ENCODE measurements at regions not wholly inside any gene's neighbourhood (a gene's known extent, or its start where the extent isn't known, plus 50 kb on each side); places are given as distances from the start of the nearest gene placed in this dataset.

DNA sequence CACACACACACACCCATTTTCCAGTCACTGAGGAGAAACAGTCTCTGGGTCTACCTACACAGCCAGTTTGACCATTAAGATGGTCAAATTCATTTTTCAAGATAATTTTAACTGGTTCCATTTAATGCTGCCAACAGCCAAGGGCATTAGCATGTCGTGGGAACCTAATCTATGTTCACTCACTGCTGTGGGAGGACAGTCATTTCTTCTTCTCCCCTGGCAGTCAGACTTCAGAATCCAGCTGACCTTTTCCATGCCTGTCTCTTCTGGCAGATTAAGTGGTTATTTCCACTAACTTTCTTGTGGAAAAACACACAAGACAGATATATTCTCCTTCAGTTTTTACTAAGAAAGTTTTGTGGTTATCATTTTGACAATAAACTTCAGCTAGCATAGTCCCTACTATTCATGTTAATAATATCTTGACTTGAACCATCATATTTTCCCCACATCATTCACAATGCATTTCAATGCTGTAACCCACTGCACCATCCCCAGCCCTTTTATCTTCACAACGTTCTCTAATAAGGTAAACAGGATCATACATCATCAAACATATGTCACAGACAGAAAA, 82.2 kb downstream of the DAD1 start:
- Histone ChIP-seq H3K9ac (ENCODE audit: low read length) (no peak overlapping the region), H3K4me2 (ENCODE audit: low read depth, low read length, poor library complexity, severe bottlenecking) (no peak overlapping the region), H3K9me3 (ENCODE audit: low read length) (no peaks in the 10 kb centered on the region), H2AFZ (ENCODE audit: low read length) (no peak overlapping the region), H3K9me2 (replicated peaks; ENCODE audit: insufficient read depth, low read length) (no peaks in the 10 kb centered on the region), H3K36me3 (ENCODE audit: insufficient read depth, low read length) (no peaks in the 10 kb centered on the region), H3K27ac (ENCODE audit: low read length) (no peak overlapping the region), H4K20me1 (ENCODE audit: insufficient read depth, low read depth, low read length) (no peaks in the 10 kb centered on the region), H3K4me3 (ENCODE audit: low read length) (no peak overlapping the region), H3K4me1 (ENCODE audit: low read length) (peaks cover 19% of the 10 kb centered on the region), H3K79me2 (ENCODE audit: low read length) (no peaks in the 10 kb centered on the region), H3K27me3 (ENCODE audit: low read length) (no peaks in the 10 kb centered on the region; the same call in 1 of the 2 replicates)
- DNase-seq = no peak

DNA sequence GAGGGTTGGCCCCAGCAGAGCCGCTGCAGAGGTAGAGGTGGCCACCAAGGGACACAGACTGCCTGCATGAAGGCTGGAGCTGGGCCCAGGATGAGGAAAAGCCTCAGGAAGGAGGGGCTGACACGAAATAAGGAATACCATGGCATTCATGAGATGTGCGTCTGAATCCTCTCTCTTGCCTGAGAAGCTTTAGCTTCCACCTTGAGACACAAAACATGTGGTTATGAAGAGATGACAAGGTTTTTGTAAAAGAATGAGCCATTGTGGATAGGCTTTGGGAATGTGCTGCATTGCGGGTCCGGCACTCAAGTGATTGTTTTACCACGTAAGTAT, 82.7 kb downstream of the DAD1 start:
- no peaks in the 10 kb centered on the region for H3K36me3 ChIP-seq (ENCODE audit: insufficient read depth, low read length)
- H2AFZ ChIP-seq (ENCODE audit: low read length) = no peak overlapping the region
- no peak overlapping the region for H3K9ac ChIP-seq (ENCODE audit: low read length)
- no peaks in the 10 kb centered on the region for H3K79me2 ChIP-seq (ENCODE audit: low read length)
- H3K9me2 ChIP-seq (replicated peaks; ENCODE audit: insufficient read depth, low read length) = no peaks in the 10 kb centered on the region
- H3K27ac ChIP-seq (ENCODE audit: low read length) = no peak overlapping the region
- H4K20me1 ChIP-seq (ENCODE audit: insufficient read depth, low read depth, low read length) = no peaks in the 10 kb centered on the region
- no peak for DNase-seq
- H3K4me3 ChIP-seq (ENCODE audit: low read length) = no peak overlapping the region
- H3K27me3 ChIP-seq (ENCODE audit: low read length) = no peaks in the 10 kb centered on the region; the same call in 1 of the 2 replicates
- H3K4me2 ChIP-seq (ENCODE audit: low read depth, low read length, poor library complexity, severe bottlenecking) = no peak overlapping the region
- no peaks in the 10 kb centered on the region for H3K9me3 ChIP-seq (ENCODE audit: low read length)
- peaks cover 19% of the 10 kb centered on the region for H3K4me1 ChIP-seq (ENCODE audit: low read length)

DNA sequence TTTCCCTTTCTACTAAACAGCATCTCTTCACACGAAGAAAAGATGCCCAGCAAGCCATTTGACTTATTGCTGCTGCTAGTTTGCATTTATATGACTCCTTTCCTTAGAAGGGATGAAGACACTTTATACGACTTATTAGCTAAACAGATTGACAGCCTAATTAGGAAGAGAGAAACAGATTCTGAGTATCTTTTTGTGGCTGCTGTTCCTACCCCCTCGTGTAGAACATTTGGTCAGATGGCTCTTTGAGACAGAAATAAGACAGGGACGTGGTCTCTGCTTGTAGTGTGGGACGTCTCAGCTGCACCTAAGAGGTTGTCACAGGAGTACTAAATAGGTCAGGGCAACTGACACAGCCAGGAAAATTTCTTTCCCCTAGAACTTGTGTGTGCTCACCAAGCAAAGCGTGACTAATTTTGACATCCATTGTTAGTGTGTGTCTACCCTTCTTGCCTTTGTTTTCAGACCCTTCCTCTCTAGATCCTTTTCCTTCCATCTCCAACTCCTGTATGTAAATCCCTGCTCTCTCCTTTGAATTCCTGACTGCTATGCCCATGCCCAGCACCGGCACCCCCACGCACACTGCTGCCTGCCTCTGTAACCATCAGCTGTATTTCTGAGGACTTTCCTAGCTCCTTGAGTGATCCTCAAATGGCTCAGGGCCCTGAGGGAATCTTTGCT, 83.2 kb downstream of the DAD1 start:
- DNase-seq = no peak
- Histone ChIP-seq H2AFZ (ENCODE audit: low read length) (no peak overlapping the region), H3K9me2 (replicated peaks; ENCODE audit: insufficient read depth, low read length) (no peaks in the 10 kb centered on the region), H3K27ac (ENCODE audit: low read length) (no peak overlapping the region), H3K36me3 (ENCODE audit: insufficient read depth, low read length) (no peaks in the 10 kb centered on the region), H3K4me1 (ENCODE audit: low read length) (peaks cover 19% of the 10 kb centered on the region), H3K4me3 (ENCODE audit: low read length) (no peak overlapping the region), H3K9ac (ENCODE audit: low read length) (no peak overlapping the region), H4K20me1 (ENCODE audit: insufficient read depth, low read depth, low read length) (no peaks in the 10 kb centered on the region), H3K27me3 (ENCODE audit: low read length) (no peaks in the 10 kb centered on the region; the same call in 1 of the 2 replicates), H3K79me2 (ENCODE audit: low read length) (no peaks in the 10 kb centered on the region), H3K4me2 (ENCODE audit: low read depth, low read length, poor library complexity, severe bottlenecking) (no peak overlapping the region), H3K9me3 (ENCODE audit: low read length) (no peaks in the 10 kb centered on the region)

DNA sequence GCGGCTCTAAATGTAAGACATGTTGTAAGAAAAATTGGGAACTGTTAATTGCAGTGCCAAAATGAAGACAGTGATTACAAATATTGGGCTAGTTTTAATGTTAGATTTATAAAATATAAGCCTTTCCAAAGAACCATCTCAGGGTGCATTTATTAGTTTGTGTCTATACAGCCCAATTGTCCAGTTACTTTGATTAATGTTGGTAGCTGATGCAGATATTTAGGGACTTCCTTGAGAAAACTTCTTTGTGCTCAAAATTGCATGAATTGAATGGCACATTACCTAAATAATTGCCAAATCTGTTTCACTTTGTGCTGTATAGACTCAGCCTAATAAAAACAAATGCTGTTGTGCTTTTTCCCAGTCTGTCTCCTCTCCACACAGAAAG, 83.7 kb downstream of the DAD1 start:
- Histone ChIP-seq H3K4me2 (ENCODE audit: low read depth, low read length, poor library complexity, severe bottlenecking) (no peak overlapping the region), H2AFZ (ENCODE audit: low read length) (no peak overlapping the region), H4K20me1 (ENCODE audit: insufficient read depth, low read depth, low read length) (no peaks in the 10 kb centered on the region), H3K9me3 (ENCODE audit: low read length) (no peaks in the 10 kb centered on the region), H3K36me3 (ENCODE audit: insufficient read depth, low read length) (no peaks in the 10 kb centered on the region), H3K27ac (ENCODE audit: low read length) (no peak overlapping the region), H3K9ac (ENCODE audit: low read length) (no peak overlapping the region), H3K79me2 (ENCODE audit: low read length) (no peaks in the 10 kb centered on the region), H3K4me1 (ENCODE audit: low read length) (peaks cover 19% of the 10 kb centered on the region), H3K4me3 (ENCODE audit: low read length) (no peak overlapping the region), H3K9me2 (replicated peaks; ENCODE audit: insufficient read depth, low read length) (no peaks in the 10 kb centered on the region), H3K27me3 (ENCODE audit: low read length) (no peaks in the 10 kb centered on the region; the same call in 1 of the 2 replicates)
- DNase-seq = no peak

DNA sequence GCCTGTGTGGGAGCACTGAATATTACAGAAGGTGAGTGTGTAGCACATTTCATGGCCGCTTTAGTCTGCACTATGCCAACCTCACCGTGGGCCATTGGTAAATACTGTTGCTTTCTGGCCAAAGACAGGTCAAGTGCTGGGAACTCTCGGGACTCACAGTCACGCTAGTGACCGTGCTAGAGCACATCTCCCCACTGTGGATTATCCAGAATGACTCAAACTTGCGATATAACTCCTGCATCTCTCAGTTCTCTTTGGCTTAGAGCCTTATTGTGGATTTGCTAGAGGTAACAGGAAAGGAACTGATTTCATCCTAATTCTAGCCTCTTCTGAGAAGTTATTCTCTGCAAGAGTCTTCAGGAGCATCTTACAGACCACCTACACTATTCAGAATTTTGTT, 86.5 kb downstream of the DAD1 start:
- H3K9ac ChIP-seq (ENCODE audit: low read length) = no peak overlapping the region
- peaks cover 10% of the 10 kb centered on the region; the same call in 1 of the 2 replicates for H3K4me1 ChIP-seq (ENCODE audit: low read length)
- no peaks in the 10 kb centered on the region for H3K36me3 ChIP-seq (ENCODE audit: insufficient read depth, low read length)
- no peak for DNase-seq
- H4K20me1 ChIP-seq (ENCODE audit: insufficient read depth, low read depth, low read length) = no peaks in the 10 kb centered on the region
- no peaks in the 10 kb centered on the region for H3K79me2 ChIP-seq (ENCODE audit: low read length)
- no peak overlapping the region for H3K27ac ChIP-seq (ENCODE audit: low read length)
- H2AFZ ChIP-seq (ENCODE audit: low read length) = no peak overlapping the region
- H3K9me3 ChIP-seq (ENCODE audit: low read length) = no peaks in the 10 kb centered on the region
- H3K9me2 ChIP-seq (replicated peaks; ENCODE audit: insufficient read depth, low read length) = no peaks in the 10 kb centered on the region
- H3K4me2 ChIP-seq (ENCODE audit: low read depth, low read length, poor library complexity, severe bottlenecking) = no peak overlapping the region
- no peak overlapping the region for H3K4me3 ChIP-seq (ENCODE audit: low read length)
- no peaks in the 10 kb centered on the region; the same call in 1 of the 2 replicates for H3K27me3 ChIP-seq (ENCODE audit: low read length)

DNA sequence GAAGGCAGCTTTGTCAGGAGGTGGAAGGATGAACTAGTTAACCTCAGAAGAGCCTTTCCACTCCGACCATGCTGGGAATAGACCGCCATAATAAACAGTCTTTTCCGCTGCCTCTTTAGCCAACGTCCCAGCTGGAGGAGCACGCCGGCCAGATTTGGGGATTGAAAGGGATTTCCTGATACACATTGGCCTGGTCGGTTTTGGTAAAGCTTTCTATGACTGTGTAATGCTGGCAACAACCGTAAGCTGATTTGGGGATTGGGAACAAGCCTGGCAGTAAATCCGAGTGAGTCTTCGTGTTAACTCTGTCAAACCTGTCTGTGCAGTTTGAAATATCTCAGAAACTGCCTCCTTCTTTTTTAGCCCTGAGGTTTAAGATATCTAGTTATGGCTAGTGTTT, 87.0 kb downstream of the DAD1 start:
- peaks cover 10% of the 10 kb centered on the region; the same call in 1 of the 2 replicates for H3K4me1 ChIP-seq (ENCODE audit: low read length)
- no peak overlapping the region for H3K27ac ChIP-seq (ENCODE audit: low read length)
- H2AFZ ChIP-seq (ENCODE audit: low read length) = no peak overlapping the region
- no peak for DNase-seq
- no peaks in the 10 kb centered on the region for H3K9me3 ChIP-seq (ENCODE audit: low read length)
- H3K36me3 ChIP-seq (ENCODE audit: insufficient read depth, low read length) = no peaks in the 10 kb centered on the region
- H3K79me2 ChIP-seq (ENCODE audit: low read length) = no peaks in the 10 kb centered on the region
- no peak overlapping the region for H3K9ac ChIP-seq (ENCODE audit: low read length)
- H3K4me3 ChIP-seq (ENCODE audit: low read length) = no peak overlapping the region
- no peaks in the 10 kb centered on the region for H4K20me1 ChIP-seq (ENCODE audit: insufficient read depth, low read depth, low read length)
- H3K9me2 ChIP-seq (replicated peaks; ENCODE audit: insufficient read depth, low read length) = no peaks in the 10 kb centered on the region
- no peak overlapping the region for H3K4me2 ChIP-seq (ENCODE audit: low read depth, low read length, poor library complexity, severe bottlenecking)
- H3K27me3 ChIP-seq (ENCODE audit: low read length) = no peaks in the 10 kb centered on the region; the same call in 1 of the 2 replicates

DNA sequence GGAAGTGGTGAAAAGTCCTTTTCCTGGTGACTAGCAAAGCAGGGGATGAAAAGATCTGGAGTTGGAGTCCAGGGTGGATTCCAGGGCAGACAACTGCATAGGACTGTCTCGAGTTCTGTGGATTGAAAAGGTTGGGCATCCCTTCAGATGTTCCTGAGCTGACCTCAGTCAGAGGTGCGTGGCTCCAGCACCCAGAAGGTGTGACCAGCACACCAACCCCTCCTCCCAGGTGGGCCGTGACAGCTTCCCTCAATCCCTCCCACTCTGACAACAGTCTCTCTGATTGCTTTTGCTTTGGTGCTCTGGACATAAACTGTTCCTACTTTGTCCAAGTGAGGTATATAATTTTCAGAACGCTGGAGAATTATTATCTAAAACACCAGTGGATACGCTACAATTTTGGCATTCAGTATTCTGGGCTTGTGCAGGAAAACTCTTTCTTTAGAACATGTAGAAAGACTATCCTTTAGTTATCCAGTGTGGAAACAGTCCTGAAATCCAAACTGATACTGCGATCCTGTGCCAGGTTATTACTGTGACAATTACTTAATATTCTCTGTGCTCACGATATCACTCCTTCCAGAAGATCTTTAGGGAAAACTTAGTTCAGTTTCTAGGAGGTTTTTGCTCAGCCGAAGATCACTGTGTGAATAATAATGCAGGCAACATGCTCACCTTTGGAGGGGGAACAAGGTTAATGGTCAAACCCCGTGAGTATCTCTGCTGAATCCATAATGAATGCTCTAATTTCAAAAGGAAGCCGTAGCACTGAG, 87.9 kb downstream of the DAD1 start:
- no peaks in the 10 kb centered on the region for H3K9me2 ChIP-seq (replicated peaks; ENCODE audit: insufficient read depth, low read length)
- peaks cover 8% of the 10 kb centered on the region; the same call in 1 of the 2 replicates for H3K4me1 ChIP-seq (ENCODE audit: low read length)
- H3K9me3 ChIP-seq (ENCODE audit: low read length) = no peaks in the 10 kb centered on the region
- no peak for DNase-seq
- H3K9ac ChIP-seq (ENCODE audit: low read length) = no peak overlapping the region
- H2AFZ ChIP-seq (ENCODE audit: low read length) = no peak overlapping the region
- no peaks in the 10 kb centered on the region; the same call in 1 of the 2 replicates for H3K27me3 ChIP-seq (ENCODE audit: low read length)
- H3K4me2 ChIP-seq (ENCODE audit: low read depth, low read length, poor library complexity, severe bottlenecking) = no peak overlapping the region
- no peak overlapping the region for H3K4me3 ChIP-seq (ENCODE audit: low read length)
- H4K20me1 ChIP-seq (ENCODE audit: insufficient read depth, low read depth, low read length) = no peaks in the 10 kb centered on the region
- H3K79me2 ChIP-seq (ENCODE audit: low read length) = no peaks in the 10 kb centered on the region
- H3K27ac ChIP-seq (ENCODE audit: low read length) = no peak overlapping the region
- H3K36me3 ChIP-seq (ENCODE audit: insufficient read depth, low read length) = no peaks in the 10 kb centered on the region

DNA sequence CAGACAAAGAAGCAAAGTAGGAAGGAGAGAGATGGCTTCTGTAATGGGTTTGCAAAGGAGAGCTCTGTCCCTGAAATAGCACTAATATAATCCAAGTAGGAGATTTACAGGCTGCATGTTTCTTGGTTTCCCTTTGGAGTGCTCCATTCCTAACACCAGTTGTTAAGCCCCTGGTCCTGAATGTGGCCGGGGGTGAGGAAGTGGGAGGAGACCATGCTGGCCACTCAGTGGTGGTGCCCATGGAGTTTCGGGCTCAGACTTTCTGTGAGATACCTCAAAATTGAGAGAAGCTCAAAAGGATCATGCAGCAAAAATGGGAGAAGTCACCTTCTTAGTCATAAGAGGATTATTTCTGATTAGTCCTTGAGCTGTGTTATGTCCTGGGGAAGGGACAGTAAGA, 88.5 kb downstream of the DAD1 start:
- Histone ChIP-seq H3K9me2 (replicated peaks; ENCODE audit: insufficient read depth, low read length) (no peaks in the 10 kb centered on the region), H3K9me3 (ENCODE audit: low read length) (no peaks in the 10 kb centered on the region), H3K79me2 (ENCODE audit: low read length) (no peaks in the 10 kb centered on the region), H3K4me3 (ENCODE audit: low read length) (no peak overlapping the region), H3K27ac (ENCODE audit: low read length) (no peak overlapping the region), H3K27me3 (ENCODE audit: low read length) (no peaks in the 10 kb centered on the region), H3K4me2 (ENCODE audit: low read depth, low read length, poor library complexity, severe bottlenecking) (no peak overlapping the region), H4K20me1 (ENCODE audit: insufficient read depth, low read depth, low read length) (no peaks in the 10 kb centered on the region), H3K4me1 (ENCODE audit: low read length) (peaks cover 2% of the 10 kb centered on the region; the same call in 1 of the 2 replicates), H2AFZ (ENCODE audit: low read length) (no peak overlapping the region), H3K36me3 (ENCODE audit: insufficient read depth, low read length) (no peaks in the 10 kb centered on the region), H3K9ac (ENCODE audit: low read length) (no peak overlapping the region)
- DNase-seq = no peak

Measured in Karpas-422 (cell line).